GM12878 (cell line): ENCODE measurements at regions not wholly inside any gene's neighbourhood (a gene's known extent, or its start where the extent isn't known, plus 50 kb on each side); places are given as distances from the start of the nearest gene placed in this dataset.

Experiments
- ATAC-seq: fragments of 200-7000 bp; cut with Tn5 transposase; 3 replicates; pipeline ENCODE4 v1.9.1; 2020; ENCODE audit warnings: mild to moderate bottlenecking, moderate library complexity
- BruUV-seq: library from RNA; stranded (reverse); fragments of 400-500 nt; replicated peaks from 2 replicates; lab custom pipeline; 2021; lab: Mats Ljungman, UMichigan
- CTCF ChIA-PET: fragments of 300-600 bp; sonication (Branson Sonifier 250); formaldehyde crosslinking; extraction: SDS; loops from one replicate; lab custom pipeline; 2021; ENCODE audit warnings: inconsistent platforms; lab: Yijun Ruan, JAX
- POLR2A ChIA-PET: fragments of 350-600 bp; formaldehyde crosslinking; extraction: SDS; loops from one replicate; lab custom pipeline; 2021; ENCODE audit warnings: inconsistent platforms; lab: Charles Lee
- RAD21 ChIA-PET: fragments of 300-600 bp; sonication (Branson Sonifier 250); formaldehyde crosslinking; loops from one replicate; lab custom pipeline; 2023; ENCODE audit warnings: antibody characterized with exemption; ENCODE audit not compliant: unreplicated experiment; lab: Charles Lee
- SMC1A ChIA-PET: fragments of 300-600 bp; sonication (Branson Sonifier 250); formaldehyde crosslinking; loops from one replicate; lab custom pipeline; 2023; ENCODE audit not compliant: unreplicated experiment, uncharacterized antibody; lab: Charles Lee
- DNase-seq: peaks from one replicate; pipeline ENCODE4 v3.0.0-alpha.2; 2011; ENCODE audit warnings: low read depth, low spot score
- FAIRE-seq: peaks from 3 replicates; lab custom pipeline; 2011; peaks lifted over from hg19 to GRCh38; lab: Jason Lieb, UNC
- H2AFZ ChIP-seq: 2 replicates; pipeline ENCODE4 v1.6.0; 2011; ENCODE audit warnings: low read depth, low read length, control low read depth; ENCODE audit not compliant: control insufficient read depth
- H3K27ac ChIP-seq: 2 replicates; pipeline ENCODE4 v1.5.1; 2011; ENCODE audit warnings: control low read depth; ENCODE audit not compliant: control insufficient read depth, insufficient read depth
- H3K27me3 ChIP-seq, 2 experiments: replicated peaks in 1 of 2; 2 replicates each; pipeline versions ENCODE4 v1.6.0 to v1.6.1; 2011; ENCODE audit warnings: low read length in 1 of 2; ENCODE audit not compliant: control insufficient read depth in 2 of 2, insufficient read depth in 2 of 2
- H3K36me3 ChIP-seq, 2 experiments: 2 replicates each; pipeline ENCODE4 v1.5.1; 2011; ENCODE audit warnings: low read length in 1 of 2; ENCODE audit not compliant: control insufficient read depth in 2 of 2, insufficient read depth in 2 of 2
- H3K4me1 ChIP-seq: 2 replicates; pipeline ENCODE4 v1.6.1; 2011; ENCODE audit warnings: mild to moderate bottlenecking, low read length, moderate library complexity, mixed read lengths; ENCODE audit not compliant: control insufficient read depth, insufficient read depth
- H3K4me2 ChIP-seq: 2 replicates; pipeline ENCODE4 v1.6.0; 2011; ENCODE audit warnings: control low read depth; ENCODE audit not compliant: control insufficient read depth, insufficient read depth
- H3K4me3 ChIP-seq: fragments of 200-600 bp; sonication (generic); 2 replicates; pipeline ENCODE4 v1.5.1; 2016
- H3K79me2 ChIP-seq: 2 replicates; pipeline ENCODE4 v1.6.0; 2011; ENCODE audit warnings: low read length; ENCODE audit not compliant: control insufficient read depth, insufficient read depth
- H3K9ac ChIP-seq: 2 replicates; pipeline ENCODE4 v1.8.0; 2011; ENCODE audit warnings: low read length, control low read depth, mixed read lengths; ENCODE audit not compliant: control insufficient read depth, insufficient read depth
- H3K9me3 ChIP-seq: replicated peaks from 3 replicates; pipeline ENCODE4 v1.5.1; 2011; ENCODE audit warnings: mild to moderate bottlenecking, low read length; ENCODE audit not compliant: control insufficient read depth, insufficient read depth
- H4K20me1 ChIP-seq: 2 replicates; pipeline ENCODE4 v1.6.0; 2011; ENCODE audit not compliant: control insufficient read depth, insufficient read depth
- ESRRA ChIP-seq: IDR thresholded peaks from 2 replicates; pipeline ENCODE4 v1.6.1; 2012; ENCODE audit warnings: mild to moderate bottlenecking, low read length, improper control_type of control experiment
- EZH2 ChIP-seq: IDR thresholded peaks from 2 replicates; pipeline ENCODE4 v1.6.1; 2012; ENCODE audit warnings: low read depth, mild to moderate bottlenecking, control low read depth, inconsistent platforms, low read length, borderline replicate concordance; ENCODE audit not compliant: control insufficient read depth
- IKZF2 ChIP-seq, 2 experiments: fragments of 450-650 bp; IDR thresholded peaks; 2 replicates each; pipeline ENCODE4 v1.6.1; 2017; ENCODE audit warnings: mild to moderate bottlenecking in 2 of 2, moderate library complexity in 2 of 2
- NBN ChIP-seq: fragments of 450-650 bp; IDR thresholded peaks from 2 replicates; pipeline ENCODE4 v1.6.1; 2016
- NFXL1 ChIP-seq: fragments of 450-650 bp; IDR thresholded peaks from 2 replicates; pipeline ENCODE4 v1.6.1; 2017; ENCODE audit warnings: antibody characterized with exemption, mild to moderate bottlenecking, borderline replicate concordance
- NR2C1 ChIP-seq: fragments of 450-650 bp; IDR thresholded peaks from 2 replicates; pipeline ENCODE4 v1.6.1; 2017; ENCODE audit warnings: antibody characterized with exemption, mild to moderate bottlenecking, moderate library complexity
- YBX1 ChIP-seq: fragments of 450-650 bp; IDR thresholded peaks from 2 replicates; pipeline ENCODE4 v1.6.1; 2016; ENCODE audit warnings: antibody characterized with exemption
- WGBS: methylation state at CpG from one replicate; pipeline ENCODE4 v1.1.6; 2016; ENCODE audit warnings: low lambda C conversion rate; ENCODE audit not compliant: insufficient replicate concordance, insufficient coverage; ENCODE audit errors: missing lambda C conversion rate; 5-methylcytosine and 5-hydroxymethylcytosine counted together
- in situ Hi-C: fragments of 300-500 bp; cut with MboI; formaldehyde crosslinking; loops from 9 replicates; pipeline ENCODE4 v1.14.3; 2018; ENCODE audit warnings: mixed read lengths
- intact Hi-C: fragments of 100-400 bp; cut with micrococcal nuclease; formaldehyde crosslinking; loops from one replicate; pipeline ENCODE4 v1.14.2; 2022; ENCODE audit not compliant: unreplicated experiment
- TF ChIP-seq, protein P1 (sequence below): IDR thresholded peaks from 2 replicates; pipeline ENCODE4 v1.6.1; 2012; ENCODE audit warnings: low read depth, low read length, improper control_type of control experiment
- TF ChIP-seq, protein P2 (sequence below): fragments of 150-350 bp; IDR thresholded peaks from 2 replicates; pipeline ENCODE4 v1.6.1; 2014; ENCODE audit warnings: mild to moderate bottlenecking, low read depth, low read length

DNA sequence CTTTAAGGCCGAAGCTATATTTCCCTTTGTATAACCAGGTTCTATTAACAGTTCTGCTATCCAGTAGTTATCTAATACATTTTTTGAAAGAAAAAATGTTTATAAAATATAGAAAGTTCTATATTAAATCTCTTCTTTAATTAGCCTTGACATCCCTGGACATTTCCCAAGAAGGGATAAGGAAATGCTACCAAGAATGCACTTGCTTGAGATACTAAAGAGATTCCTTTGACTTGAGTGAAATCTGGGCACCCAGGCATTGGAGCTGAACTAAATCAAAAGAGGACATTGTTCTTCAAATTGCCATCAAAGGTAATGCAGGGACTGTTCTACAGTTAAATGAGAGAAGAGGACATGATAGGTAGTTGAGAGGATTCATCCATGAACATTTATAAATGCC is 535.9 kb upstream of the FAT3 start (continued):
- TF ChIP-seq, protein P1, sequence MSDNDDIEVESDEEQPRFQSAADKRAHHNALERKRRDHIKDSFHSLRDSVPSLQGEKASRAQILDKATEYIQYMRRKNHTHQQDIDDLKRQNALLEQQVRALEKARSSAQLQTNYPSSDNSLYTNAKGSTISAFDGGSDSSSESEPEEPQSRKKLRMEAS: no peak
- TF ChIP-seq NFXL1: no peak
- TF ChIP-seq ESRRA: no peak
- no peak for TF ChIP-seq YBX1
- TF ChIP-seq IKZF2 (IDR thresholded peaks at IDR 0.05): no peak

DNA sequence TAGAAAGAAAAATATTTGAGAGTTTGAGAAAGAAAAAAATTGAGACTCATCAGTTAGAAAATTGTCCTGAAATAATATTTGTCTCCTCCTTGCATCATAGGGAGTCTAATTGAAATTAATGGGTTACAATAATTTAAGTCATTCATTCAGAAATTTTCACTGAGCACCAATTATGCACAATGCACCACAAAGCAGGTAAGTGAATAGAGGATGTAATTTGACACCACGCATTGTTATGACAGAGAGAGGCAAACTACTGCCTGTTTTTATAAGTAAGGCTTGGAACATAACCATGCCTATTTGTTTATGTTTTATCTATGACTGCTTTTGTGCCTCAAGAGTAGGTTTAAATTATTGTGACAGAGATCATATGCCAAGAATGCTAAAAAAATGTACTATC is 537.9 kb upstream of the FAT3 start:
- ChIA-PET SMC1A (no interaction called here), RAD21 (no interaction called here)
- no peaks in the 10 kb centered on the region for H3K4me1 ChIP-seq
- intact Hi-C loops (no loop called here), in situ Hi-C loops (no loop called here)
- BruUV-seq: no TSS peak
- H3K36me3 ChIP-seq: no peaks in the 10 kb centered on the region
- 39% methylated on average over 1 of the region's 1 CpG for WGBS
- no peak for DNase-seq
- no peaks in the 10 kb centered on the region for H3K27me3 ChIP-seq
- no peak for FAIRE-seq
- no peaks in the 10 kb centered on the region for H3K79me2 ChIP-seq
- no peak for ATAC-seq
- no peaks in the 10 kb centered on the region for H4K20me1 ChIP-seq
- TF ChIP-seq EZH2: no peak
- no peak for TF ChIP-seq NR2C1
- TF ChIP-seq, protein P2, sequence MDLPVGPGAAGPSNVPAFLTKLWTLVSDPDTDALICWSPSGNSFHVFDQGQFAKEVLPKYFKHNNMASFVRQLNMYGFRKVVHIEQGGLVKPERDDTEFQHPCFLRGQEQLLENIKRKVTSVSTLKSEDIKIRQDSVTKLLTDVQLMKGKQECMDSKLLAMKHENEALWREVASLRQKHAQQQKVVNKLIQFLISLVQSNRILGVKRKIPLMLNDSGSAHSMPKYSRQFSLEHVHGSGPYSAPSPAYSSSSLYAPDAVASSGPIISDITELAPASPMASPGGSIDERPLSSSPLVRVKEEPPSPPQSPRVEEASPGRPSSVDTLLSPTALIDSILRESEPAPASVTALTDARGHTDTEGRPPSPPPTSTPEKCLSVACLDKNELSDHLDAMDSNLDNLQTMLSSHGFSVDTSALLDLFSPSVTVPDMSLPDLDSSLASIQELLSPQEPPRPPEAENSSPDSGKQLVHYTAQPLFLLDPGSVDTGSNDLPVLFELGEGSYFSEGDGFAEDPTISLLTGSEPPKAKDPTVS: no peak
- TF ChIP-seq NBN: no peak
- TF ChIP-seq, all 136 proteins: peak for 0
- no peak overlapping the region for H3K27ac ChIP-seq
- no peak overlapping the region for H2AFZ ChIP-seq
- H3K4me3 ChIP-seq: no peak overlapping the region
- no peak overlapping the region for H3K9ac ChIP-seq
- POLR2A ChIA-PET: no interaction called here
- H3K4me2 ChIP-seq: no peak overlapping the region
- no peaks in the 10 kb centered on the region for H3K9me3 ChIP-seq
- CTCF ChIA-PET: no interaction called here
